B cell (primary cell): ENCODE measurements at regions not wholly inside any gene's neighbourhood (a gene's known extent, or its start where the extent isn't known, plus 50 kb on each side); places are given as distances from the start of the nearest gene placed in this dataset.

Experiments used
- ATAC-seq: fragments of 200-7000 bp; cut with Tn5 transposase; one replicate; pipeline ENCODE4 v1.10.0; 2021; ENCODE audit warnings: low read depth, mild to moderate bottlenecking, moderate number of reproducible peaks, moderate library complexity
- CTCF ChIA-PET: fragments of 350-600 bp; sonication (Branson Sonifier 250); formaldehyde crosslinking; loops from one replicate; lab custom pipeline; 2021; ENCODE audit warnings: antibody characterized with exemption, inconsistent platforms; lab: Charles Lee
- POLR2A ChIA-PET: fragments of 350-600 bp; sonication (Branson Sonifier 250); formaldehyde crosslinking; loops from one replicate; lab custom pipeline; 2021; ENCODE audit warnings: antibody characterized with exemption; lab: Charles Lee
- DNase-seq: peaks from one replicate; pipeline ENCODE4 v3.0.0; 2013
- H2AFZ ChIP-seq: 2 replicates; pipeline ENCODE4 v1.6.1; 2012; ENCODE audit warnings: mild to moderate bottlenecking, low read depth, low read length; ENCODE audit not compliant: insufficient read depth, poor library complexity, severe bottlenecking
- H3K27ac ChIP-seq, 2 donors: 1 replicate in 1 of 2; 2 replicates in 1 of 2; pipeline ENCODE4 v1.5.1; 2012 to 2013; ENCODE audit warnings: low read length in 2 of 2, mild to moderate bottlenecking in 2 of 2, moderate library complexity in 1 of 2
- H3K27me3 ChIP-seq, 4 experiments: fragments of 200-600 bp in 1 of 4; sonication (generic) in 1 of 4; replicated peaks in 1 of 4; 1 replicate in 2 of 4; 2 replicates in 2 of 4; pipeline versions ENCODE4 v1.6.1 to v1.7.0; 2013 to 2016; ENCODE audit warnings: low read length in 3 of 4, mild to moderate bottlenecking in 2 of 4, mixed read lengths in 1 of 4, moderate library complexity in 1 of 4; ENCODE audit not compliant: insufficient read depth in 4 of 4, control insufficient read depth in 3 of 4; ENCODE audit errors: control extremely low read depth in 1 of 4
- H3K36me3 ChIP-seq, 2 experiments: replicated peaks in 1 of 2; 1 replicate in 1 of 2; 2 replicates in 1 of 2; pipeline versions ENCODE4 v1.6.1 to v1.7.1; 2013; ENCODE audit warnings: low read length in 1 of 2; ENCODE audit not compliant: insufficient read depth in 2 of 2, control insufficient read depth in 1 of 2; ENCODE audit errors: control extremely low read depth in 1 of 2, extremely low read depth in 1 of 2
- H3K4me1 ChIP-seq, 2 donors: fragments of 200-600 bp in 1 of 2; sonication (generic) in 1 of 2; 1 replicate in 1 of 2; 2 replicates in 1 of 2; pipeline versions ENCODE4 v1.5.1 to v1.6.1; 2013 to 2017; ENCODE audit warnings: low read length in 2 of 2; ENCODE audit not compliant: control insufficient read depth in 2 of 2, insufficient read depth in 2 of 2
- H3K4me2 ChIP-seq: replicated peaks from 2 replicates; pipeline ENCODE3; 2012; ENCODE audit warnings: mild to moderate bottlenecking, low read depth, low read length; ENCODE audit not compliant: poor library complexity, severe bottlenecking
- H3K4me3 ChIP-seq, 5 experiments: fragments of 200-600 bp in 1 of 5; sonication (generic) in 1 of 5; 1 replicate in 3 of 5; 2 replicates in 2 of 5; pipeline versions ENCODE4 v1.5.1 to v1.7.0; 2011 to 2016; ENCODE audit warnings: low read length in 4 of 5, mild to moderate bottlenecking in 4 of 5, low read depth in 2 of 5, control low read depth in 1 of 5, moderate library complexity in 1 of 5; ENCODE audit not compliant: insufficient read depth in 1 of 5; ENCODE audit errors: control extremely low read depth in 1 of 5, extremely low read depth in 1 of 5
- H3K79me2 ChIP-seq: fragments of 200-600 bp; sonication (generic); one replicate; pipeline ENCODE4 v1.6.0; 2016; ENCODE audit warnings: low read length; ENCODE audit not compliant: control insufficient read depth, insufficient read depth
- H3K9ac ChIP-seq: fragments of 200-600 bp; sonication (generic); 2 replicates; pipeline ENCODE4 v1.6.1; 2017; ENCODE audit warnings: mild to moderate bottlenecking, low read length, moderate library complexity
- H3K9me3 ChIP-seq, 3 donors: one replicate each; pipeline versions ENCODE4 v1.6.1 to v1.7.1; 2013; ENCODE audit warnings: low read length in 2 of 3; ENCODE audit not compliant: control insufficient read depth in 2 of 3, insufficient read depth in 1 of 3; ENCODE audit errors: control extremely low read depth in 1 of 3
- H4K20me1 ChIP-seq: 2 replicates; pipeline ENCODE4 v1.6.0; 2012; ENCODE audit warnings: mild to moderate bottlenecking, low read length; ENCODE audit not compliant: insufficient read depth, control insufficient read depth, poor library complexity, severe bottlenecking
- H3K27ac Mint-ChIP-seq: one replicate; pipeline ENCODE4 v1.8.0; 2021; ENCODE audit warnings: mixed read lengths
- H3K27me3 Mint-ChIP-seq: one replicate; pipeline ENCODE4 v1.8.0; 2021; ENCODE audit warnings: mixed read lengths
- H3K4me1 Mint-ChIP-seq: one replicate; pipeline ENCODE4 v1.8.0; 2021; ENCODE audit warnings: mixed read lengths
- H3K4me3 Mint-ChIP-seq: one replicate; pipeline ENCODE4 v1.8.0; 2021; ENCODE audit warnings: mixed read lengths
- H3K9me3 Mint-ChIP-seq: one replicate; pipeline ENCODE4 v1.8.0; 2022; ENCODE audit warnings: mixed read lengths; ENCODE audit not compliant: insufficient read depth
- CTCF ChIP-seq: fragments of 200-600 bp; IDR thresholded peaks from one replicate; pipeline ENCODE4 v1.8.0; 2022; ENCODE audit warnings: antibody characterized with exemption, mild to moderate bottlenecking
- EZH2 ChIP-seq: IDR thresholded peaks from 2 replicates; pipeline ENCODE4 v1.6.1; 2012; ENCODE audit warnings: borderline replicate concordance, low read depth, mild to moderate bottlenecking, moderate library complexity, low read length; ENCODE audit not compliant: insufficient read depth, poor library complexity, severe bottlenecking
- WGBS: methylation state at CpG from one replicate; pipeline ENCODE4 v1.1.5; 2013; ENCODE audit warnings: missing lambda C conversion rate; ENCODE audit not compliant: insufficient coverage; 5-methylcytosine and 5-hydroxymethylcytosine counted together
- intact Hi-C: fragments of 100-400 bp; cut with micrococcal nuclease; formaldehyde crosslinking; loops from one replicate; pipeline ENCODE4 v1.10.0; 2022

DNA sequence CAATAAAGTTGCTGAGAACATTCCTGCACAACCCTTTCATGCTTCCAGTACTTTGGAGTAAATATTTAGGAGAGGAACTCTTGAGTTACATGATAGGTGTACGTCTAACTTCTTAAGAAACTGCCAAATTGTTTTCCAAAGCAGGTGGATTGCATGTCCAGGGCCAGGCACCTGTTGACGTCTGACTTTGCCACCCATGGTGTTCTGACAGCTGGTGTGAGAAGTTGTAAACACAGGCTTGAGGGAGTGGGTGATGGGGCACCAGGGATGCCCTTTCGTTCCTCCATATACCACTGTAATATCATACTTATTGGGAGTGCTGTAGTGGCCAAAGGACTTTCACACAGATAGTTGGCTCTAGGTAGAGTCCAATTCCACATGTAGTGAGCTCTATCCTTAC is 352.1 kb downstream of the GADD45G start:
- Histone ChIP-seq H3K4me3 (no peak overlapping the region), H3K4me1 (peaks cover 4 to 5% of the 10 kb centered on the region in 2 donors), H3K79me2 (no peaks in the 10 kb centered on the region), H3K4me2 (no peak overlapping the region), H3K27me3 (no peaks in the 10 kb centered on the region), H3K27ac (no peak overlapping the region), H4K20me1 (no peaks in the 10 kb centered on the region), H3K9ac (no peak overlapping the region), H3K36me3 (no peaks in the 10 kb centered on the region), H3K9me3 (no peaks in the 10 kb centered on the region), H2AFZ (no peak overlapping the region)
- WGBS, result 93% methylated on average over 2 of the region's 3 CpGs
- ChIA-PET POLR2A (no interaction called here), CTCF (no interaction called here)
- Mint-ChIP-seq H3K27ac (no peak overlapping the region), H3K27me3 (no peaks in the 10 kb centered on the region), H3K9me3 (no peaks in the 10 kb centered on the region), H3K4me1 (peaks cover 6% of the 10 kb centered on the region), H3K4me3 (no peak overlapping the region)
- ATAC-seq, result no peak
- TF ChIP-seq CTCF (no peak), EZH2 (no peak)
- DNase-seq, result no peak
- intact Hi-C loops, result no loop called here

GRCh38 chr9:89958086-89958485 is 353.3 kb downstream of the GADD45G start:
- DNase-seq, result no peak
- Histone ChIP-seq H2AFZ (no peak overlapping the region), H3K9ac (no peak overlapping the region), H3K4me2 (no peak overlapping the region), H3K9me3 (no peaks in the 10 kb centered on the region), H3K79me2 (no peaks in the 10 kb centered on the region), H3K27ac (no peak overlapping the region), H3K36me3 (no peaks in the 10 kb centered on the region), H3K4me3 (no peak overlapping the region), H4K20me1 (no peaks in the 10 kb centered on the region), H3K27me3 (no peaks in the 10 kb centered on the region), H3K4me1 (peaks cover 8 to 11% of the 10 kb centered on the region in 2 donors)
- intact Hi-C loops, result no loop called here
- H3K27ac Mint-ChIP-seq, result no peak overlapping the region
- peaks cover 11% of the 10 kb centered on the region for H3K4me1 Mint-ChIP-seq
- CTCF ChIA-PET, result no interaction called here
- POLR2A ChIA-PET, result no interaction called here
- H3K4me3 Mint-ChIP-seq, result no peak overlapping the region
- ATAC-seq, result no peak
- TF ChIP-seq EZH2 (no peak), CTCF (no peak)
- no peaks in the 10 kb centered on the region for H3K27me3 Mint-ChIP-seq
- H3K9me3 Mint-ChIP-seq, result no peaks in the 10 kb centered on the region
- WGBS, result 98% methylated on average over 4 of the region's 11 CpGs
